VCaP (cell line): ENCODE measurements at regions not wholly inside any gene's neighbourhood (a gene's known extent, or its start where the extent isn't known, plus 50 kb on each side); places are given as distances from the start of the nearest gene placed in this dataset.

Experiments
- H3K27ac ChIP-seq: fragments of 450-650 bp; 2 replicates; pipeline ENCODE4 v1.5.1; 2017
- CTCF ChIP-seq: fragments of 450-650 bp; conservative IDR thresholded peaks from 2 replicates; pipeline ENCODE4 v1.5.1; 2017; ENCODE audit warnings: mild to moderate bottlenecking, moderate library complexity

GRCh38 chr16:76214856-76215255 is 62.3 kb upstream of the CNTNAP4 start:
- H3K27ac ChIP-seq: no peak overlapping the region
- TF ChIP-seq CTCF: no peak

- no peak for TF ChIP-seq CTCF
These were observed 55.1 kb upstream of the CNTNAP4 start for GRCh38 chr16:76222087-76222486.

GRCh38 chr16:76222853-76223252 is 54.3 kb upstream of the CNTNAP4 start:
- no peak overlapping the region for H3K27ac ChIP-seq
- TF ChIP-seq CTCF: no peak

More at GRCh38 chr16:76222087-76222486, 55.1 kb upstream of the CNTNAP4 start:
- H3K27ac ChIP-seq: no peak overlapping the region

DNA sequence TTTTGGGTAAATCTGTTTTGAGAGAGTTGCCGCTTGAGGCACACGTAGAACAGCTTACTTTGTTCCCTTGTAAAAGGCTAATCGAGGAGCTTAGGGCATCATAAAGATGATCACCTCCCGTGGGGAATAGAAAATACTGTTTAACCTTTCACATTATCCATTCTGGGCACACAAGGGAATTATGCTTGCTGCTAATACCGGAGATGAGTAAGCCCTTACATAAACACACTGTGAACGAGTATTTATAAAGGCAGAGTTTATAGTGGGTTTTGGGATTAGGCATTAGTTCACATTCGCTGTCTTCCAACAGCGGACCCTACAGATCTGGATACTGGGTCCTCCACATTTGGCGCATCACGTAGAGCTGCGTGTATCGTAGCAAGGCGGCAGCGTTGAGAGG is 51.2 kb upstream of the CNTNAP4 start:
- no peak overlapping the region for H3K27ac ChIP-seq
- no peak for TF ChIP-seq CTCF

- H3K27ac ChIP-seq: no peak overlapping the region
- no peak for TF ChIP-seq CTCF
These were observed 50.7 kb upstream of the CNTNAP4 start for GRCh38 chr16:76226481-76226880.
